NCI-H1092 treated with DMSO at 0.1 percent for 48 hours (cell line): ENCODE measurements at regions not wholly inside any gene's neighbourhood (a gene's known extent, or its start where the extent isn't known, plus 50 kb on each side); places are given as distances from the start of the nearest gene placed in this dataset.

Experiments
- DNase-seq: peaks from one replicate; lab custom pipeline; 2025; lab: John Stamatoyannopoulos, UW

GRCh38 chr3:13173186-13173585 is 100.0 kb upstream of the IQSEC1 start:
- no peak for DNase-seq

DNA sequence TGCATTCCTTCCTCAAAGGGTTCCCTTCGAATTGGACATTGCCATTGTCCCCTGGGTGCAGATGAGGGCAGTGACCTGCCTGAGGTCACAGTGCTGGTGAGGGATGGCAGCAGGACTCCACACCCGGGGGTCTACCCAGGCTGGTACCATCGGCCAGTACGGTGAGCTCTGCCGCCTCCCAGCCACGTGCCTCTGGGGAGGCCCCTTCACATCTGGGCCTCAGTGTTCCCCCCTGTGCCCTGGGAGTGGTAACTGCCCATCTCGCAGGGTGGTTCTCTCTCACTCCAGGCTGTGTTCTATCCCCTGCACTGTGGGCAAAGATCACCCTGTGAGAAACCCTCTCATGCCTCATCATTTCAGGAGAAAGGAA is 99.4 kb upstream of the IQSEC1 start:
- DNase-seq = no peak

DNA sequence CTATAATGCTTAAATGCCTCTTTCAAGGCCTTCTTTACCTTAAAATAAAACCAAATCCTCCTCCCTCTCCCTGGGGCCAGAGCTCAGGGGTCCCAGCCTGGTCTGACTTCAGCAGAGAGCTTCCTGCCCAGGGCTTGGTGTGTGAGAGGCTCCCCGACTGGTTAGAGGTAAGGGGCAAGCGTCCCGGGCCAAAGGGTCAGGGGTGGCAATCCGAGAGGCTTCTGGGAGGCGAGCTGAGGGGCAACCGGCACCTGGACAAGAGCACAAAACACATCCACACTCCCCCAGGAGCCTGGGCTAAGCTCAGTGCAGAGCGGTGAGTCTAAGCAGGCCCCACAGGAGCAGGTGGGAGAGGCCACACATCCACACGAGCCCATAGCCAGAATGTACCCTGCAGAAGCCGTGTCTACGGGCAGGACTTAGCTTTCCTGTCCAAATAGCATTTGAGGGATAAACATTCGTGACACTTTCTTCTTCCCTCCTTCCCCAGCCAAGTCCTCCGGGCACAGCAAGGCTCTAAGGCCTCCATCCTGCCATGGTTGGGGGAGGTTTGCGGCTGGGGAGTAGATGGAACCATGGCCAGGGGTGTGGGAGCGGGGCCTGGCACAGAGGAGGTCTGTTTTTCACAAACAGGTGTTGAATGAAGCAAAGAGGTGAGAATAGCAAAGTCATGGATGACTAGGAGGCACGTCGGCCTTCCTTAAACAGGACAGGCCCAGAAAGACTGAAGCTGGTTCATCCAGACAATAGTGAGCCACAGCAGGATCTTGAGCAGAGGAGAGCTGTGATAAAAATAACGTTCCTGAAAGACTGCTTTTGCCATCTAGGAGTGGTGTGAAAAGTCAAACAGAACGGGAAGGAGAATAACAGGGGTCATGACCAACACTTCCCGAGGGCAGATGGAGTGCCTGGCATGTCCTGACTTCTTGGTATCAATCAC is 98.7 kb upstream of the IQSEC1 start:
- DNase-seq = no peak

GRCh38 chr3:13170317-13170716 is 97.1 kb upstream of the IQSEC1 start:
- no peak for DNase-seq

GRCh38 chr3:13168391-13168790 is 95.2 kb upstream of the IQSEC1 start:
- DNase-seq = no peak

DNA sequence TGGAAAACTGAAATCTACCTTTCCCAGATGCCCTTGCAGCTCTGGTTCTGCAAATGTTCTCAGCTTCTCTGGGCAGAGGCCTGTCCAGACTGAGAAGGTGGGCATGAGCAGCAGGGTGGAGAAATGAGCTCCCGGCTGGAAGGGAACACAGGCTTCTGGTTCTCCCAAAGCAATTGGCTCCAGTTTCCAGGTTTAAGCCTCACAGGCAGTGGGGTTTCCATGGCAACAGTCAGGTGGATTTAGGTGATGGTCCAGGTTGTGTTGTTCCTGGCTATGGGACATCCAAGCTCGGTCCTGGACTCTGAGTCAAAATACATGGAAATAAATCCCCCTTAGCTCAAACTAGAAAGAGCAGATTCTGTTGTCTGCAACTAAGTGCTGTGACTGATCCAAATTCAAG is 94.6 kb upstream of the IQSEC1 start:
- DNase-seq = no peak

DNA sequence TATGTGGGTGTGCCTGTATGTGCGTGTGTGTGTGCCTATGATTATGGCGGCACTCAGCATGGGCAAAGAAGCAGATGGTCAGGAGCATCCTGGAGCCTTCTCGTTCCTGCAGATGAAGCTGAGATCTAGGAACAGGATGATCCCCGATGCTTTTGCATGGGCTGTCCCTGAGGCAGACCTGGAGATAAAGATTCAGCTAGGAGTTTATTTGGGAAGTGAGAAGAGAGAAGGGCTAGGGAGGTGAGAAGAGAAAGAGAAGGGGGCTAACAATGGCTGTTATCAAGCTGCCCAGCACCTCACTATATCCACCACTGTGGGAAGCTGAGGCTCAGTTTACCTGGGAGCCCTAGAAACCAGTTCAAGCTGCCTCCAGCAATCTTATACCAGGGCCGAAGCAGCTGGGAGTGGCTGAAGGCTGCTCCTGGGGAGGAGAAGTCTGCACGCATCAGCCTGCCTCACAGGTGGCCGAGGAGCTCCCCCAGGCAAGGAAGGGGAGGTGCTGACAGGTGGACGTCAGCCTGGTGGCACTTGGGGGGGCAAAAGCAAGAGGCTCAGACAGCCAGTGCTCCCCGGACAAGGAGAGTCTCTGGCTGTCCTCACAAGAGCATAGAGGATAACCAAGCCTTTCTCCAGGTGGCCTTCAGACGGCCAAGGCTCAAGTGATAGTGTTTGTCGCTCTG is 94.0 kb upstream of the IQSEC1 start:
- DNase-seq = no peak

DNA sequence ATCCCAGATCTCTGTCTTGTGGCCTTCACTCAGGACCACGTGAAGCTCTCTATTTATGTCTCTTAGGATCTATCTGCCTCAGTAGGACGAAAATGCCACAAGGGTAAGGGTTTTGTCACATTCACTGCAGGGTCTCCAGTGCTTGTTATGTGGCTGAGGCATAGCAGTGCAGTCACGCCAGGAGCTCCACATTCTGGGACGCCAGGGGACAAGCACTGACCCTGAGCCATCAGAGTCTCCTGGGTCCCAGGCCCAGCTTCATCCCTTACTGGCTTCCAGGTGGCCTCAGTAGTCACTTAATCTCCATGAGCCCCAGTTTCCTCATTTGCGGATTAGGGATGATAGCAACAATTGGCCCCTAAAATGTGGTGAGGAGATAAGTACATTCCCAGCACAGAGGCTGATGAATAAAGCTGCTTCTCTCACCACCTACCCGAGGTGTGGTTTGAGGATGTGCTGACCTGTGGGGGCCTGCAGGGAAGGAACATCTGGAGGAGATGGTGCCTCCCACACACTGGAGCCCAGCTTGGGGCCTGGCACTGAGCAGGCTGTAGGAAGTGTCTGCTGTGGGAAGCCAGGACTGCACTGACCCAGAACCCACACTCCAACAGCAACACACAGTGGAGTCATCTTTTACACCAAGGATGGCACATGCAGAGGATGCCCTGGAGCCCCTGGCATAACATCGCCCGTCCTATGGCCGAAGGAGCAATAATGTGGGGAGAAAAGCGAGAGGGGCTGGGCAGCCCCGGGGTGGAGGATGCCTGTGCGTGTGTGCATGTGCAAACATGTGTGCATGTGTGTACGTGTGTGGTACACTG is 93.2 kb upstream of the IQSEC1 start:
- DNase-seq = no peak

GRCh38 chr3:13165576-13165975 is 92.3 kb upstream of the IQSEC1 start:
- no peak for DNase-seq

- no peak for DNase-seq
These were observed 91.8 kb upstream of the IQSEC1 start for GRCh38 chr3:13164893-13165492.

DNA sequence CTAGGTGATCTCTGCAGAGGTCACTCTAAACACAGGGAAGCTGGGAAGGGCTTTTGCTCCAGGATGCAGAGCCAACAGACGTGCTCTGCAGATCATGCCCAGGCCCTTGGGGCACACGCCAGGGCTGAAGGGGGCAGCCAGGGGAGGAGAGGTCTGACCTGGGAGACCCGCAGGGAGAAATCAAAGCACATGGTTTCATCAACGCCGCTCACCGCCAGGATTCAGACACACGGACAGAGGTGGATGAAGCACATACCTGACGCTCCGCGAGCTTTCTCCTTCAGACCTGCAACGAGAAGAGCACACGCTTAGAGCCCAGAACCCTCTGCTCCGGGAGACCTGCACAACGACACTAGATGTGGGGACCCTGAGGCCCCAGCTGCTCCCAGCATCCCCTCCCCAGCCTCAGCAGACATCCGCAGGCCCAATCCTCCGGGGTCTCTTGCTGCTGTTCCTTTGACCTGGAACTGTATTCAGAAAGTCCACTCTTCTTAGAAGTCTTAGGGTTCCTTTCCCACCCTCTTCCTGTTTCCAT is 90.7 kb upstream of the IQSEC1 start:
- DNase-seq = no peak

DNA sequence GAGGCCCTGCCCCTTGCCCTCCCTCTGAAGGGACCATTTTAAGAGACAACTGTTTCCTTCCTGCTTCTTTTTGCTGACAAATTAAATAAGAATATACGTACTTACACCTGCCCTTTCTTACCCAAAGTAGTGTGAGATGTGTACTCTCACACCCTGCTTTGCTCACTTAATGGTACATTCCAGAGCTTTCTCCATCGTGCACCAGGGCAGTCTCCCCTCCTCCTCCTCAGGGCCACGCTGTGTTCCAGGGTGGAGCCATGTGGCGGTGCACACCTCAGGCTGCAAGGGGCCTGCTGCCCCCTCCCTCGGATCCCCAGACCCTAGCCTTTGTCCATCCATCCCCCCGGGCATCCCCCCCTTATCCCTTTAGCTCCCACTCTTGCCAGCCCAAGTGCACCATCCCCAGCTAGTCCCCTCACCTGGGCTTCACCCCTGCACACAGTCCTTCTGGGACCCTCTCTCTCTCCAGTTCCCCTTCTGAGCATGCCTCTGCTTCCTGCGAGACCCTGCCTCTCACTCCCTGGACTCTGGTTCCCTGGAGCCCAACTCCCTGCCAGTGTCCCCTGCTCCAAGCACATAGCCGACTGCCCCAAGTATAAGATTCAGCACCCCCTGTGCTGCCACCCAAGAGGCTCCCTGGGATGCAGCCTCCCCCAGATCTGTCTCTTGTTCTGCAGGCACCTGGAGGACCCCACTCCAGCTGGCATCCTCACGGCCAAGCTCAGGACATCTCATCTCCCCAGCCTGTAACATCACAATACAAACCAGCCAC is 89.5 kb upstream of the IQSEC1 start:
- DNase-seq = no peak

DNA sequence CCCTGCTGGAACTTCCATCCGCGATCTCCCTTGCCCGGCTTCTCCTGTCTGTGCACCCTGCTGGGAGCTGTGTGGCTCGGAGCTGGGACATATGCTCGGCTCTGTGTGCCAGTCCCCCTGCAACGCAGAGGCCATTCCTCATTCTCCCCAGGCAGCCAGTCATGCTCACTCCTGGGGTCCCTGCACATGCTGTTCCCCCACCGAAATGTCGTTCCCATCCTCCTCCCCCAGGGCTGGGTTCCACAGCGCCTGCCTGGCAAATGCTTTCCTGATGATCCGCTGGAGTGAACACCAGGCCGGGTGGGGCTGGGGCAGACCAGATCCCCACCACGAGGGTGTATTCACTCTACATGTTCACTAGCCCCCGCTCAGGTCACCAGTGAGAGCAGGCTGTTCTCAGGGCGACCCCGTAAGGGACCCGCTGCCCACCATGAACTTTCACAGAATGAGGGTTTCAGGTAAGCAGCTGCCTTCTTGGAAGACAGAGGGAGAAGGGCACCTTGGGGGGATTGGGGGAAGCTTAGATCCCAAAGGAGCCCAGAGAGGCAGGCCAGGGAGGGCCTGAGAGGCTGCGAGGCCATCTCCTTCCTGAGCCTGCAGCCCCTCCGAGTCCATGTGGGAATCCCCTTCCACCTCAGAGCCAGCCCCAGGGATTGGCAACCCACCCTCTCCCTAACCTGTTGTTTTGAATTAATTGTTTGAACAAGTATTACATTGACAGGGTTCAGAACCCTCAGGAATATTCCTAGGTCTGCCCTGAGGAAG is 88.7 kb upstream of the IQSEC1 start:
- DNase-seq = no peak

DNA sequence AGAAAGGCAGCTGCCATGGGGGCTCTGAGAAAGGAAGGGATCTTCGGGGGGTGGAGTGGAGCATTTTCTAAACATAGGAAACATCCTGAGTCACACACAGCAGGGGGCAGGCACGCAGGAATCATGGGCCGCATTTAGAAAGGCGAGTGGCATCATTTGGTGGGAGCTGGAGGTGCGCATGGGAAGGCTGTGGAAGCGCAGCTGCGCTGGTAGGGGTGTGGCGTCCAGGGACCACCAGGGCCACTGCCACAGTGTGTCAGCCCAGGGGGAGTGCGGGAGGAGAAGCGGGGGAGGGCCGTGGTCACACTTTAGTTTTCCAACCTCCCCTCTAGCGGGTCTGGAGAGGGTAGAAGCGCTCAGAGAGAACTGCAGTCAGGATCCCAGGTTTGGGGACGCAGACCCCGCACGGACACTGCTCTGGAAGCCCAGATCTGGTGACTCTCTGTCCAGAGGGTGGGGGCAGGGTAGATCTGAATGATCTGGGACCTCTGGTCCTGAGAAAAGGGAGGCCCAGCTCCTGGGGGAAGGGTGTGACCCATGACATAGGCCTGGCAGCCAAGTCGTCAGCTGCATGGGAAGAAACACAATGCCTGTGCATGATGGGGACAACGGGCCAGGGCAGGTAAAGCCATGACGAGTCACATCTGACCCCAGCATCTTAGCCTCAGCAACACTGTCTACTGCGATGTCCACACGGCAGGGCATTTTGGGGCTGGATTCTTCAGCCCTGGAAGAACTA is 88.0 kb upstream of the IQSEC1 start:
- no peak for DNase-seq

DNA sequence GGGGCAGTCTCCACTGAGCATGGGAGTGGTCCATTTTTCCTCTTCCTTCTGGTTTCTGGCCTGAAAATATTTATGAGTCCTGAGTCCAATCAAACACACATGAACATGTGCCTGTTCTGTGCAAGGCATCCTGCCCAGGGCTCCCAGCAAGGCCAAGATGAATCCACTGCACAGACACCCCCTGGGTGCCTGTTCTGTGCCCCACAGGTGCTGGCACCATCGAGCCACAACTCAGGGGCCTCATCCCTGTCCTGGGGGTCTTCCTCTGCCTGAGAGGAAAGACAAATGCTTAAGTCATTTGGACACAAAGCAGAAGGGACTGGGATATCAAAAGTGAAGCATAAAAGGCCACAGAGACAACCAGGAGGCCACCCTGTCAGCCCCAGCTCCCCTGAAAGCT is 87.4 kb upstream of the IQSEC1 start:
- no peak for DNase-seq

DNA sequence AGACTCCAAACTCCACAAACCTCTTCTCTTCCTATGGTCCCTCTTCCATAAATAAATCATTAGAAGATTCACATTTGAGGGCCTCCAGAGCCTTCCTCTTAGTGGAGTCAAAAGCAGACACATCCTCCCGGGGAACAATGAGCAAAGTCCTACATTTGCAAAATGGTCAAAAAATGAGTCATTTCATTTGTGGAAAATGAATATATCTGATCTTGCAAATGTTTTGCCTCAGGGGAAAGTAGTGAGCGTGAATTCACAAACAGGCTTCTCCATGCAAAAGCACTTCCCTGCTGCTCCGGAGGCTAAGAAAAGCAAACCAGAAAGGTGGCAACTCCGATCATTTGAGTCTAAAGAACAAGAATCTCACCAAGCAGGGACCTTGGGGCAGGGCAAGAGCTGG is 86.7 kb upstream of the IQSEC1 start:
- no peak for DNase-seq

DNA sequence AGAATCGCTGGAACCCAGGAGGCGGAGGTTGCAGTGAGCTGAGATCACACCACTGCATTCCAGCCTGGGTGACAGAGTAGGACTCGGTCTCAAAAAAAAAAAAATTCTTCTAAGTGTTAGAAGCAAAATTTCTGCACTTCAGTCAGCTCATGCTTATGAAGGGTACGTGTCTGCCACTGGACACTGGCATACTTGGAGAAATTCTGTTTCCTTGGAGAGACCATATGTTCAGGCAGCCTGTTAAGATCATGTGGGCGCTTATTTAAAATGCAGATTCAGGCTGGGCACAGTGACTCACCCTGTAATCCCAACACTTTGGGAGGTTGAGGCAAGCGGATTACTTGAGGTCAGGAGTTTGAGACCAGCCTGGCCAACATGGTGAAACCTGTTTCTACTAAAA is 85.6 kb upstream of the IQSEC1 start:
- no peak for DNase-seq

DNA sequence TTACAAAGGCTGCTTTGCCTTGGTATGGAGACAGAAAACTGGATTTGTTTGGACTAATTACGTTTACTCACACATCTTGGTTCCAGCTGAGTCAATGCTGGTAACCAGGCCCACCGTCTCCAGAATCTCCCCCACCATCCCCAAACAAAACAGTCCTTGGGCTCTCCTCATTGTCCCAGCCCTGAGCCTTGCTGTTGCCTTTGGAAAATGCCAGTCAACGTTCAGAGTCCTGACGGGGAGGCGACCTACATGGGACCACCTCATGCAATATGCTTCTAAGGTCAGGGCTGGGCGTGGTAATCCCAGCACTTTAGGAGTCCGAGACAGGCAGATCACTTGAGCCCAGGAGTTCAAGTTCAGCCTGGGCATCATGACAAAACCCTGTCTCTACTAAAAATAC is 85.2 kb upstream of the IQSEC1 start:
- no peak for DNase-seq

DNA sequence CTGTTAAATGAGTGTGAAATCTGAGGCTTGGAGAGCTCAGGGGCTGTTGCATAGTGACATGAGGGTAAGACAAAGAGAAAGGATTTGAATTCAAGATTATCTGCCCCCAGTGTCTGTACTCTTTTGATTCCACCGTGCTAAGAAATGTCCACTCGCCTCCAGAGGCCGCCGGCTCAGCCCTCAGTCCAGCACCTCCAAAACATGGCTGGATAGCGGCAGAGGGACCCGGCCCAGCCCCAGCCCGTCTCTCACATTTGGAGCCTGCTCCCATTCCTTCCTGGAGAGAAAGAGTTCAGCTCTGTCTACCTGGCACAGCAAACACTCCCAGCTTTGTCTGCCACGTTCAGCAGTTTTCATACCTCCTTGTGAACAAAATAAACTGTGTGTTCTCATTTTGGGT is 84.8 kb upstream of the IQSEC1 start:
- DNase-seq = no peak
